ENCODE measurements at regions not wholly inside any gene's neighbourhood (a gene's known extent, or its start where the extent isn't known, plus 50 kb on each side); places are given as distances from the start of the nearest gene placed in this dataset.

GRCh38 chr11:97909614-97910399 lies 1110.9 kb upstream of the CNTN5 start:
- no peak for TF ChIP-seq POLR2A (IDR thresholded peaks at IDR 0.05)
- TF ChIP-seq POLR2AphosphoS5 (IDR thresholded peaks at IDR 0.05), result no peak

All from breast epithelium (tissue), 3 donors.